GM18907 (cell line): ENCODE measurements at regions not wholly inside any gene's neighbourhood (a gene's known extent, or its start where the extent isn't known, plus 50 kb on each side); places are given as distances from the start of the nearest gene placed in this dataset.

Experiments used
- ATAC-seq: cut with Tn5 transposase; IDR thresholded peaks from one replicate; pipeline ENCODE4 v1.9.1; 2021; ENCODE audit warnings: mild to moderate bottlenecking, moderate library complexity; ENCODE audit not compliant: unreplicated experiment

- no peak for ATAC-seq
These were observed 173.7 kb upstream of the FAT4 start for GRCh38 chr4:125140966-125141495.

DNA sequence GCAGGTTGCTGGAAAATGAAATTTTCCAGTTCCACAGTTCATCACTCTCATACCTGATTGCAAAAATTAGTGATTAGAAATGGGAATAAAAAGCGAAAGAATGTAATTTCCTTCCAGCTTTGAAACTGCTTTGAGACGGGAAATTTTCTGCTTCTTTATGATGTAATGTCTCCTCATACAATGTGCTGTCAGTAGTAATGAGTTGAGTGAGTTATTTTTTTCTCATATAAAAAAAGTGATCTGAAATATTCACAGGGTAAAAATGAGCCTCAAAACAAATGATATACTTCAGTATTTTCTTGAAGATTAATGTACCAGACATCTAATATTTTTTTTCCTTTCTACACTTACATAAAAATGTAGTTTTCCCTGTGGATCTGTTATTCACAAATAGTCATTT is 179.1 kb upstream of the FAT4 start:
- ATAC-seq, result no peak

DNA sequence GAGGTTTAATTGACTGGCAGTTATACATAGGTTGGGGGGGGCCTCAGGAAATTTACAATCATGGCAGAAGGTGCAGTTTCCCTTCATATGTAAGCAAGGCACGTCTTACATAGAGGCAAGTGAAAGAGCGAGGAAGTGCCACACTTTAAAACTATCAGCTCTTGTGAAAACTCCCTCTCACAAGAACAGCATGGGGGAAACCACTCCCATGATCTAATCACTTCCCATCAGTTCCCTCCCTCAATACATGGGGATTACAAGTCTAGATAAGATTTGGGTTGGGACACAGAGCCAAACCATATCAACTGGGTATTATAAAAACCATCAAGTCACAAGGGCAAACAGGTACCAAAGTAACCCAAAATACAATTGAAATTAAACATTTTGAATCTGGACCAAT is 182.0 kb upstream of the FAT4 start:
- ATAC-seq, result no peak

DNA sequence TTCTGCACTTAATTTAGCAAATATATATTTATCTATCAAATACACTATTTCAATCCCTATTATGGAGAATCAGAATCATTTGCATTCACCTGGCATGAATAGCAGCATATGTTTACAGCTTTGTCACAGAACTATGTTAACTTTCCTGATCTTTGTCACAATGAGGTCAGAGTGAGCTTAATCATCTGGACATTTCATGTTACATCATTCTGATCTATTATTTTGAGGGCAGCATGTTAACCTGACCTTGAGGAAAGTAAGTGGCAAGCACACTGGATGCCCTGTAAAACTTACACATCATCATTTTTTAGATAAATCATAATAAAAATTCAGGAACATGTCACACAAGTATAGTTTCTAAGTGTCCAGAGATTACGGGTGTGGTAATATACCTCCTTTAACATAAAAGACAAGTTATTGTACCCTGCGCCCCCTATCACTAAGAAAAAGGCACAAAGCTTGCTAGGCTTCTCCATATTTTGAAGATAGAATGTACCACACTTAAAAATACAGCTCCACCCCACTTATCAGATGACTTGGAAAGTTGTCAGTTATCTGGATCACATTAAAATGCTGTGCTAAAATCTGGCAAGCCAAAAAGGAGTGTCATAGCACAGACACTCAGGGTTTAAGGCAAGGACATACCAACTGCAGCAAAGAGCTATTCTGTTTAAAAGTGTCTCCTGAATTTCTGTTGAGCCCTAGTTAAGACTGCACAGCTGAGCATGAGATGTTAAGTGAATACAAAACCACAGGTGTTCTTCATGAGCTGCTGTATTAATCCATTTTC is 182.7 kb upstream of the FAT4 start:
- no peak for ATAC-seq

DNA sequence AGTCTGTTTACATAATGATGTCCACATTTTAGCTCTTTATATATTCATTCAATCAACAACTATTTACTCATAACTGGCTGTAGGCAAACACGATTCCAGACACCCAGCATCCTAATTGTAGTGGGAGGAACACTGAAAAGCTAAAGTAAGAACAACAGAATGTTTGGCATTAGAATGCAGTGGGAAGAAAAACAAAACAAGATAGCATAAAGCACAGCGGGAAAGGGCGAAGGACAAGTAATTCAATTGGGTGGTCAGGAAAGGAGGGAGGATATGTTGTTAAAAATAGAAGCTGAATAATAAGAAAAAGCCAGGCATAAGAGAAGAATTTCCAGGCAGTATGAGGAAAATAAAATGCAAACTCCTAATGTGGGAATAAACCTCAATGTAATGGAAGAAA is 189.5 kb upstream of the FAT4 start:
- ATAC-seq, result no peak

GRCh38 chr4:125123570-125124109 is 191.1 kb upstream of the FAT4 start:
- ATAC-seq, result no peak

DNA sequence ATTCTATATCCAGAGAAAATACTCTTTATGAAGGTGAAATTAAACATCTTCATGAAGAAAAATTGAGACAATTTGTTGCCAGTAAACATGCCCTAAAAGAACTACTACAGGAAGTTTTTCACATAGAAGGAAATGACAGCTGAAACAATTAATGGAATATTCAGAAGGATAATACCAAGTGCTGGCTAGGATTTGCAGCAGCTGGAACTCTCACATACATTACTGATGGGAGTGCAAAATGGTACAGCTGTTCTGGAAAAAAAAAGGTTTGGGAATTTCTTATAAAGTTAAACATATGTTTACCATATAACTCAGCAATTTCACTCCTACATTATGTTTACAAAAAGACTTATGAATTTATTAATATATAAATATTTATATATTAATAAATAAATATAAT is 193.2 kb upstream of the FAT4 start:
- ATAC-seq, result no peak

GRCh38 chr4:125116431-125116830 is 198.3 kb upstream of the FAT4 start:
- ATAC-seq, result no peak

GRCh38 chr4:125115941-125116340 is 198.8 kb upstream of the FAT4 start:
- ATAC-seq, result no peak

DNA sequence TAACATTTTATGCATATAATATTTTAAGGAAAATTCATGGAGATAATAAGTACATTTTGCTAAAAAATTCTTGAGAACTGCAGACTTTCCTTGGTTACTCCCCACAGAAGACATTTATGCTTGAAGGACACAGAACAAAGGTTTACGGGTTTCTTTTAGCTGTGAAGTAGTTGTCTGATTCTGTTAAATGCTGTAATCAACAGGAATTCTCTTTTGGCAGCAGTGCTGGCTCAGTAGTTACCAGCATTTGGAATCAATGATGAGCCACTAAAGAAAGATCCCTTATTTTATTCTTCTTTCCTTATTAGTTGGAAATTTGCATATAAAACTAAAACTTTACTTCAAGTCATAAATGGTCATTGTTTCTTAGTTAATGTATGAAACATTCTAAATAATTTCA is 199.3 kb upstream of the FAT4 start:
- no peak for ATAC-seq

GRCh38 chr4:125112536-125112935 is 202.2 kb upstream of the FAT4 start:
- ATAC-seq, result no peak

DNA sequence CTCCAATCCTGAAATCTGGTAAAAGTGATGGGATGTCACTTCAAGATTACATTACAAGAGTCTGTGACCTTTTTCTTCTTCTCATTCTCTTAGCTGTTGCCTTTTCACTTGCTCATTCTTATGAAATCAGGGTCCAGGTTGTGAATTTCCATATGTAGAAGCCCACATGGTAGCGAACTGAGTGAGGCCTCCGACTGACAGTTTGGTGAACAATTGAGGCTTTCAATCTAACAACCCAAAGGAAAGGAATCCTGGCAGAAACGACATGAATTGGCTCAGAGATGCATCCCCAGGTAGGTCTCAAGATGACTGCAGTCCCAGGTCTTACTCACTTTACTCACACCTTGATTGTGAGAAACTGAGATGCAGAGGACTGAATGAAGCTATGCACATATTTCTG is 203.4 kb upstream of the FAT4 start:
- ATAC-seq, result no peak

DNA sequence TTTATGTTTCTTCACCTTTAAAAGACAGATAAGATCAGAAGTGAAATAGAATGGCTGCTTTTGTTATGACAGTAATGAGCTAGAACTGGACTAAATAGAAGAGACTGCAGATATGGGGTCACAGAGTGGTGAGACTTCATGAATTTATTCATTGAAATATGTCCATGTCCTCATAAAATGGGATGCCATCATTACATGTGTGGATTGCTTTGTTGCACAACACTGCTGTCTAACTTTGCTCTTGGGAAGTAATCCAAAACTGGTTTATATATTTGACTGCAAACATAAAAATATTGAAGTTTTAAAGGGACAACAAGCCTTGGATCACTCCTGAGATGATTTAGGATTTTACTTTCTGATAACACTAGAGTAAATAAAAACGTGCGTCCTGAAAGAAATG is 209.2 kb upstream of the FAT4 start:
- ATAC-seq, result no peak

GRCh38 chr4:125104616-125105015 is 210.1 kb upstream of the FAT4 start:
- no peak for ATAC-seq

- ATAC-seq, result no peak
These were observed 213.0 kb upstream of the FAT4 start for GRCh38 chr4:125101719-125102118.

DNA sequence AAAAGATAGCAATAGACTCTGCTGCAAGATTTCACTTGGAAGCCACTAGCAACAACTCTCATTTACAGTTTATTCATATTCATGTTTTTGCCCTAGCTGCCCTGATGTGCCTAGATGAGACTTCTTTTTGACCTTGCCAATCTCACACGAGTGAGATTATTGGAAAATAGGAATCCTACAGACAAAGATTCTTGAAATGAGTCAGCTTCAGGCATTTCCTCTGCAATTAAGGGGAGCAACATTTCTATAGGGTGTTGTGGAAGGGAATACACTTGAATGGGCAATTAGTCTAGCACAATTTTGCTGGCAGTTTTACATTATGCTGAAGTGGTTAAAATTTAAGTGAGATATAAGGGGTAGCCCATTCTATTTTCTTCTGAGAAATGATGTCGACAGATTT is 217.0 kb upstream of the FAT4 start:
- ATAC-seq, result no peak

GRCh38 chr4:125096662-125097061 is 218.1 kb upstream of the FAT4 start:
- no peak for ATAC-seq

GRCh38 chr4:125091541-125091940 is 223.2 kb upstream of the FAT4 start:
- ATAC-seq, result no peak

DNA sequence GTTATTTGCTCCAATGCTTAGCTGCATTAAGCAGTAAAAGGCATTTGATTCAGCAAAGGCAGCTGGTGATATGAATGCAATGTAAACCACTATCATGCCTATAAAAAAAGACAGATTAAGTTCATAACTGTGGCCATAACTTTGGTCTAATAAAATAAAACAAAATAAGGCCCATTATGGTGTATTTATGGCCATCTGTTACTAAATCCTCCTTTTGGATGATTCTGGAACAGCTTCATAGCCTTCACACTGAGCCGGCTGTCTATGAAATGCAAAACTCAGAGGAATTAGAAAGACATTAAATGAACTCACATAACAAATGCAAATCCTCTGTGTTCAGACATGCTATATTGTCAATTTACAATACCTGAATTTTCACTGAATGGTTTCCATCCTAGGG is 223.7 kb upstream of the FAT4 start:
- ATAC-seq, result no peak

- ATAC-seq, result no peak
These were observed 230.1 kb upstream of the FAT4 start for GRCh38 chr4:125084608-125085007.

DNA sequence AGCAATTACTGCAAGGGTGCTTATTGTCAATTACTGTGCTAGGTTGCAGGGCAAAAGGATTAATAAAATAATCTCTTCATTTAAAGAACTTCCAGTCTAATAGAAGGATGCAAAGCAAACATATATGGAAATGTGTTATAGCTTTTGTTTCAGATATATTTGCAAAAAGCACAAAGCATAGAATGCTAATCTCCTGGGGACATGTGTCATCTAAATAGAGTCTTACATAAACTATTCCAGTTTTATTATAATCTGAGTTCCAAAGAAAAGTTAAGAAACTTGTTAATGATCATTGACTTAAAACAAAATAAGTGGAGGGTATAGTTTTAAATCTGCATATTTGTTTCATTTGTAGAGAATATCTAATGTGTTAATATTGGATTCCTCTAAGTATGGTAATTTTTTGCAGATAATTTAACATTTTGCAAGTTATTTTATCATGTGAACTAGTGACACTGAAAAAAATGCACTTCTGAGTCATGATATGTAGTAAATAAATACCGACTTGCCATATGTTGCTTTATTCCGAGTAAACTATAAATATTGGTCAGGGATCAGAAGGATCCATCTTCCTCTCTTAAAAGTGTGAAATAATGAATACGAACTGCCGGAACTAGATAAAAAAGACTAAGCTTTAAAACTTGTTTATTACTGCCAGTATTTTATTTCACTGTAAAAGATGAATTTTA is 231.9 kb upstream of the FAT4 start:
- no peak for ATAC-seq

DNA sequence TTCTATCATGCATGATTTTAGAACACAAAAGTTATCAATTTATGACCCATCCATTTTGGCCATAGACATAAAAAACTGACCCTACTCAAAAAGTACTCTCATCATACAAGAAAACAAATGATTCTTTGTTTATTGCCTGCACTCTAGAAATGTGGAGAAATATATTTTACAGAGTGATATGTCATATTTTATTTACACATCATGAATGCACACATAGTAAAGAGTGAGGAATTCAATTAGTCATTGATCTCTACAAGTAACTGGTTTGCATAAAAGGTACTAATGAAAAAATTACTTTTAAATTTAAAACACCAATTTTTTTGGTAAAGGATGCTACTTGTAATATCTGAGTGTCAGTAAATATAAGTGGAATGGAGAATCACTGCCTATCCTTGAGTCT is 242.5 kb upstream of the FAT4 start:
- ATAC-seq, result no peak
